ENCODE measurements at regions not wholly inside any gene's neighbourhood (a gene's known extent, or its start where the extent isn't known, plus 50 kb on each side); places are given as distances from the start of the nearest gene placed in this dataset.
A peak's percentile ranks its signal among the peaks of the same experiment; 100 is the strongest.

DNA sequence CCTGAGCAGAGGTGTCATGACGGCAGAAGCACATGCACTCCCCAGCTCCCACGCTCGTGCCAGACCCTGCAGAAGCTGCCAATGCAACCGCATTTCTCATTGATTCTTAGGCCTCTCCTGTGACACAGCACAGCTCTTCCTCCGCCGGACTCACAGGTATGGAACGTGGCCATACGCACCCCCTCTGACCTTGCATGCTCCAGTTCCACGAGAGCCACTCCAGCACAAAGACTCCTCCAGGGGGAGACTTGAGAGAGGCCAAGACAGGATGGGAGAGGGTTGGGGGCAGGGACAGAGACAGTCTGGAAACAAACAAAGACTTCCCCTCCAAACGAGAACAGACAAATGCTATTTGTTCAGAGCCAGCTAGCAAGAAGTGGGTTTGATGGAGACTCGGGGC, 124.3 kb upstream of the PPP2R2D start:
- H3K4me3 ChIP-seq (ENCODE audit: low read depth, poor library complexity, severe bottlenecking), result no peak overlapping the region
- peak in 1 of 2 donors; percentile 45 for DNase-seq (ENCODE audit: low spot score in 2 of 2)
- TF ChIP-seq CTCF (IDR thresholded peaks at IDR 0.05) (no peak), POLR2A (IDR thresholded peaks at IDR 0.05) (no peak)
- intact Hi-C loops (cut with DNase I; ENCODE audit: low total_unique reads), result no loop called here
- 84 to 90% methylated on average over 11 of the region's 11 CpGs for WGBS, 2 donors

DNA sequence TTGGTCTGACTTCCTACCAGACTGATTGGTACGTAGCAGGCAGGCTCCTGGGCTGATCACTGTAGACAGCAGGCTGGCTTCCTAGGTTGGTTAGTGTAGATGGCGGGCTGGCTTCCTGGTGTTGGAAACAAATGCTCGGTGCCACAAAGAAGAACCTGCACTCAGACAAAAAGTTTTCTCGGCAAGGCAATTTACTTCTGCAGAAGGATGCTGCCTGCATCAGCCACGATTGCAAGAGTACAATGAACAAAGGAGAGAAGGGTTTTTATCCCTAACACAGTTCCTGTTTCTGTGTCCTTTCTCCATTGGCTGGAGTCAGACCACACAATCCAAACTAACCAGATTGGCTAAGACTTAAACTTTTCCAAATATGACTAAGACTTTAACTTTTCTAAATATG, 123.6 kb upstream of the PPP2R2D start:
- no peak overlapping the region for H3K4me3 ChIP-seq (ENCODE audit: low read depth, poor library complexity, severe bottlenecking)
- intact Hi-C loops (cut with DNase I; ENCODE audit: low total_unique reads), result no loop called here
- 88 to 94% methylated on average over 5 of the region's 5 CpGs for WGBS, 2 donors
- DNase-seq (ENCODE audit: low spot score in 2 of 2), result peak in 1 of 2 donors; percentile 50
- TF ChIP-seq POLR2A (IDR thresholded peaks at IDR 0.05) (no peak), CTCF (IDR thresholded peaks at IDR 0.05) (no peak)

- TF ChIP-seq POLR2A (IDR thresholded peaks at IDR 0.05), result no peak
- no peak for TF ChIP-seq CTCF (IDR thresholded peaks at IDR 0.05)
- WGBS, 2 donors, result 80 to 97% methylated on average over 2 of the region's 2 CpGs
- intact Hi-C loops (cut with DNase I; ENCODE audit: low total_unique reads), result no loop called here
- H3K4me3 ChIP-seq (ENCODE audit: low read depth, poor library complexity, severe bottlenecking), result no peak overlapping the region
- DNase-seq (ENCODE audit: low spot score in 2 of 2), result peak in 1 of 2 donors; percentile 18
Observed at GRCh38 chr10:131777921-131778320, 122.9 kb upstream of the PPP2R2D start.

DNA sequence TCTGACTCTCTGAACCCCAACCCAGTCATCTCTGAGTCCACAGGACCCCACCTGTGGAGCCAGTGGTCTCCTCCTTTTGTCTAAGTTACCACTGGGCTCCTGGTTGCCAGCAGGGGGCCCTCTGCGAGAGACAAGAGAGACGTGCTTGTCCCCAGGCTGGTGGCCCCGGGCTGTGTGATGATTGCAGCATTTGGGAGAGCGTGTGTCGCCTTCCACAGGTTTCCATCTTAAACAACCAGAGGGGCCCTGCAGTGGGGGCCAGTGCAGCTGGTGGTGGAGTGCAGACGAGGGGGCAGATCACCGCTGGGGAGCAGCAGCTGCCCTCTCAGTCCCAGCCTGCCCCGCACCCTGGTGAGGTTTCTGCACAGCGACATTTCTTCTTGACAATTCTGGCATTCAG, 122.4 kb upstream of the PPP2R2D start:
- no peak overlapping the region for H3K4me3 ChIP-seq (ENCODE audit: low read depth, poor library complexity, severe bottlenecking)
- no peak for TF ChIP-seq POLR2A (IDR thresholded peaks at IDR 0.05)
- no peak for TF ChIP-seq CTCF (IDR thresholded peaks at IDR 0.05)
- 90 to 93% methylated on average over 9 of the region's 9 CpGs for WGBS, 2 donors
- intact Hi-C loops (cut with DNase I; ENCODE audit: low total_unique reads), result no loop called here
- DNase-seq (ENCODE audit: low spot score in 2 of 2), result no peak

GRCh38 chr10:131778842-131779241, 122.0 kb upstream of the PPP2R2D start:
- WGBS, 2 donors, result 84 to 93% methylated on average over 8 of the region's 8 CpGs
- peak in 1 of 2 donors; percentile 60 for DNase-seq (ENCODE audit: low spot score in 2 of 2)

More at GRCh38 chr10:131778842-131779241, 122.0 kb upstream of the PPP2R2D start:
- no peak overlapping the region for H3K4me3 ChIP-seq (ENCODE audit: low read depth, poor library complexity, severe bottlenecking)
- TF ChIP-seq CTCF (IDR thresholded peaks at IDR 0.05), result no peak
- no peak for TF ChIP-seq POLR2A (IDR thresholded peaks at IDR 0.05)
- intact Hi-C loops (cut with DNase I; ENCODE audit: low total_unique reads), result no loop called here
